ENCODE measurements at regions not wholly inside any gene's neighbourhood (a gene's known extent, or its start where the extent isn't known, plus 50 kb on each side); places are given as distances from the start of the nearest gene placed in this dataset.

DNA sequence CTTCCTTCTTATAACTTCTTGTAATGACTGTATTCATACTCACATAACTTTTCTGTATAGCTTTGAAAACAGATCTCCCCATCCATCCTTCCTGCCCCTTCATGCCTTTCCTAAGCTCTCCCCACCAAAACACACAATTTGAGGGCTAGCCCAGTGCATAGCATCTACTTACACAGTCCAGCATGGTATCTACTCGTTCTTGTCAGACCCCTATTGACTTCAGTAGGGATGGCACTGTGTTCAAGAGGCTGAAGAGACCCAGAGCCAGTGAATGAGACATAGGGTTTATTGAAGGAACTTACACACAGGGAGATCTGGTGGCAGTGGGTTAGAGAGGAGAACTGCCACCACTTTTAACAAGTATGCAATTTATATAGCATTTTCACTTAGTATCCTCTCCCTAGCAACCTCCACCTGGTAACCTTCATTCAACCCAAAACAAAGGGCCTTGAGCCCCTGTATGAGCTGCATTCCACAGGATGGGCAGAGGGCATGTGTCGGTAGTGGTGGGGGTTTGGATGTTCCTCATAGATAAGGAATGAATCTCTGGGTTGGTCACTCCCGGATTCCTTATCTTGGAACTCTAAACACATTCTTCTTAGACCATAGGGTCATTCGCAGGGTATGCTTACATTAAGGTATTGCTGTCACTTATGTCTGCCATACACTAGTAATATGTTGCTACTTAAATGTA lies 64.9 kb upstream of the GNG12 start:
- no peak for DNase-seq

DNA sequence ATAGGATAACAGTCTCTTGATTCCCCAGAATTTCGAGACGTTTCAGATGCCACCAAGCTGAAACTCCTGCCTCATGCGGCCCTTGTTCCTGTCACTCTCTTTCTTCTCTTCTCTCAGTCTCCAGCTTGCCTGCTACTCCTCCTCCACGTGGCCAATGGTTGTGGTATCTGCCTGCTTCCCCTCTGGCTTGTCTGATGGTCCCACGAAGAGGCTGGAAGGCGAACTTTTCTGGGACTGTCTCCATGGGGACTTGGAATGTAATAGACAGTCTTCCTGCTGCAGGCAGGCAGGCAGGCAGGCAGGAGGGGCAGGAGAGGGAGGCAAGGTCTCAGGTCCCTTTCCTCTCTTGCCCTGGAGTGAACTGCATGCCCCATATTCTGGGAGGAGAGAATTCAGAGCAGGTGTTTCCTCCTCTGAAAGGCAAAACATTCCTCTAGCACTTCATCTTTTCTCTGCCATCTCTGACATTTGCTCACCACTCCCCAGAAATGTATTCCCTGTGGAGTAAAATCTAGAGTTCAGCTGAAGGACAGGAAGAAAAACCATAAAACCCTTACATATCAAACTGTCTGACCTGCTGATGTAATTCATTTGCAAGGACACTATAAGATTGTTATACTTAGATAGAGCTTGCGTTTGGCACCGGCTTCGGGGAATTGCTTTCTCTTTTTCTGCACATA lies 64.1 kb upstream of the GNG12 start:
- no peak for DNase-seq

DNA sequence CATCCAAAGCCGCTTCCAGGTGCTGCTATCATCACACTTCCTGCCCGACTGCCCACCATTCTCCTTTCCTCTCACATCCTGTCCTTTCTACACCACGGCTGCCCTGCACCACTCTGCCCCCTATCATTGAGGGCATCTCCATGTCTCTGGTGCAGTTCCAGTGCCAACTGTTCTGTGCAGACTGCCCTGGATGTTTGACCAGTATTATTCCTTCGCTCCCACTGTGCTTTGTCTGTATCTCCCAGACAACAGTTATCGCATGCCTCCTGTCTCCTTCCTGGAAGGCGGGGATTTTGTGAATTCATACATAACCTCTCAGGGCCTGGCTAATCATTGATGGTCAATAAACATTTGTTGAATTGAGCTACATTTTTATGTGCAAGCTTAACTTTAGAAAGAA lies 63.6 kb upstream of the GNG12 start:
- DNase-seq = no peak

DNA sequence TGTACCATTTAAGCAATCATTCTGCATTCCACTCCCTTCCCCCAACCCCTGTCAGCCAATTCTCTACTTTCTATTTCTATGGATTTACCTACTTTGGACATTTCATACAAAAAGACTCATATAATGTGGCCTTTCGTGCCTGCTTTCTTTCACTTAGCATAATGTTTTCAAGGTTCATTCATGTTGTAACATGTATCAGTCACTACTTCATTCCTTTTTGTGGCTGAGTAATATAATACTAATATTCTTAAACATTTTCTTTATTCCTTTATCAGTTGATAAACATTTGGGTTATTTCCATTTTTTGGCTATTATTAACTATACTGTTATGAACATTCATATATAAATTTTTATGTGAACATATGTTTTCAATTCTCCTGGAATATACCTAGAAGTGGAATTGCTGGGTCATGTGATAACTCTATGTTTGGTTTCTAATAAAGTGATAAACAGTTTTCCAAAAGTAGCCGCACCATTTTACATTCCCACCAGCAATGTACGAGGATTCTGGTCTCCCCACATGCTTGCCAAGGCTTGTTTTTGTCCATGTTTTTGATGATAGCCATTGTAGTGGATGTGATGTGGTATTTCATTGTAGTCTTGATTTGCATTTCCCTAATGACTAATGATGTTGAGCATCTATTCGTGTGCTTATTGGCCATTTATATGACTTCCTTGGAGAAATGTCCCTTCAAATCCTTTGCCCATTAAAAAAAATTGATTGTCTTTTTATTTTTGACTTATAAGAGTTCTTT lies 61.9 kb upstream of the GNG12 start:
- DNase-seq = no peak

DNA sequence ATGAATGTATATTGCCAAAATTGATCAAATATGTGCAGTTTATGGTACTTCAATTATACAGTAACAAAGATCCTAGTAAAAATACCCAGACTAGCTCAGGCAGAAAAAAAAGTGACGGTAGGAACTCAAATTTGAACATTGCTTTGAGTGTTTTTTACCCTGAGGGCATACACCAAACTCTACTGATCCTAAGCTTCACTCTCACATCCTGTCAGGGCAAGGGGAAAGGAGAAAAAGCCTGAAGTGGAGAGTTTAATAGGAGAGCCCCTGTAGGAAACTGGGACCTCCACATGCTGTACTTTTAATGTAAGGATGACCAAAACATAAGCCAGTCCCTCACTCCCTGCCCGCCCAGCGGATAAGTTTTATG lies 59.8 kb upstream of the GNG12 start:
- DNase-seq = no peak

DNA sequence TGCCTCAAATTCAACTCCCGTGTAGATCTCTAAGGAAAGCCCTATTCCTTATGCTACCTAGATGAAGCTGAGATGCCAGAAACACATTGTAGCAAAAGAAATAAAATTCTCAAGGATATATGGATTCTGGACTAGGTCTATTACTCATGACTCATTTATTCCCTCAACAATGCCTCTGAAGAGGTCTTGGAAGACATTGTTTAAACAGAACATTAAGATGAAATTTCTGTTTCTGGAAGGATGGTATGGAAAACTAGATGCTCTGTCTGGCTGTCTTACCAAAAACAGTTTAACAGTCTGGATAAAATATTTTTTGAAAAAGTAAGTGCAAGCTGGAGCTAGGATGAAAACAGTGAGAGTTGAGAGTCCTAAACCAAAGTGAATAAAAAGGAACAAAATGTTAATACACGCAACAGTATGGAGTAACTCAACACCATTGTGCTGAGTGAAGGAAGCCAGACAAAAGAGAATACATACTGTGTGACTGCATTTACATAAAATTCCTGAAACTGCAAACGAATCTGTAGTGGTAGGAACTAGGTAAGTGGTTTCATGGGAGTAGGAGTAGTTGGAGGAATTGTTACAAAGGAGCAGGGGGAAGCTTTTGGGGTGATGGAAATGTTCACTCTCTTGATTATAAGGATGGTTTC lies 59.3 kb upstream of the GNG12 start:
- no peak for DNase-seq

DNA sequence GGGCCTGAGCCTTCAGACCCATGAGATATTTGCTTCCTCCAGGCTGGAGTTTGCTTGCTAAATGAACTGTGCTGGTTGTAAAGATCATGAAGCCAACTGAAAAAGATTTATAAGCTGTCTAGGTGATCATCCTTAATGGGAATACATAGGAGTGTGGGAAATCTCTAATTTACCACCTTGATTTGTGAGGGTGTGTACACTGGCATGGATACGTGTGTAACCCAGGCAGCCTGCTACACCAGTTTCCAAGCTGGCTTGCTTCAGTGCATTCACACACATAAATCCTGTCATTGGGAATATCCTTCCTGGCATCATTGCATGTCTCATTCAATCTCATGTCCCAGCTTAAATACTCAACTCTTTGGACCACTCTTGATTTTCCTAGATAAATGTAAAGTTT lies 57.6 kb upstream of the GNG12 start:
- no peak for DNase-seq

DNA sequence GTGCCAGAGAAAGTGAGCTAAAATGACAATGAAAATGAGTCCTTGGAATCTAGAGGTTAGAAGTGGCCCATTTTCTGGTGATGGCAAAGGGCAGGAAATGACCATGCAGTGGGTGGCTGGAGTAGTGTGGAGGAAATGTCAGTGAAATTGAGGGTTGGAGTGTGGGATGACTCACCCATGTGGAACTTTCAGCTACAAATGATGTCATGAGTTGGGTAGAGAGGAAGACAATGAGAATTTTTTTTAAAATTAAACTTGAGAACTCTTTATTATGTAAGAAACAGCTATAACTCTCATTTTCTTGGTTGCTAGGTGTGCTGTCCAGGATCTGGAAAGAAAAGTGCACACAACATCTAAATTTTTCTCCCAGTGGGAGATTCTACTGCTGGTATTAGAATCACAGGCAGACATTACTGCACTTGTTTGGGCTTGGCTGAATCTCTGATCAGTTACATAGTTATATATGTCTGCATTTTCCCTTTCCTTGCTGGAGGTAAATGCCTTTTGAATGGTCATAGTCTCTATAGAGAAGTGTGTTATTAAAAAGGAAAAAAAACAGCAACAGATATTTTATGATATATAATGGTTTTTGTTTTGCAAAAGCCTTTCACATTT lies 56.8 kb upstream of the GNG12 start:
- DNase-seq = peak; percentile 80

DNA sequence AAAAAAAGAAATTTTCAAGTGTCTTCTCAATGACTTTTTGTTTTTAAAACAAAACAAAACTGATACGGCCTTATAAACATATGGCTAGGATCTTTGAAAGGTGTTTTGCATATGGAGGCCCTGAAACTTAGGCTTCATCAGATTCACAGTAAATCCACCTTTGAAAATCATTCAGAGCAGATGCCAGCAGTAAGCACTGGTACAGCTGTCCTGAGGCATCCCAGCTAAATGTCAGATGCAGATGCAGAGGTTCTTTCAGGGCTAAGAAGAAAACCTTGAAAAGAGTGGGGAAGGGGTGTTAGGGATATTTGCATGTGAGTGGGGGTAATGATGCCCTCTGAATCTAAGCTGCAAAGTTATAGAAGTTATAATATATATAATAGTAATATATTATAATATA lies 56.2 kb upstream of the GNG12 start:
- no peak for DNase-seq

DNA sequence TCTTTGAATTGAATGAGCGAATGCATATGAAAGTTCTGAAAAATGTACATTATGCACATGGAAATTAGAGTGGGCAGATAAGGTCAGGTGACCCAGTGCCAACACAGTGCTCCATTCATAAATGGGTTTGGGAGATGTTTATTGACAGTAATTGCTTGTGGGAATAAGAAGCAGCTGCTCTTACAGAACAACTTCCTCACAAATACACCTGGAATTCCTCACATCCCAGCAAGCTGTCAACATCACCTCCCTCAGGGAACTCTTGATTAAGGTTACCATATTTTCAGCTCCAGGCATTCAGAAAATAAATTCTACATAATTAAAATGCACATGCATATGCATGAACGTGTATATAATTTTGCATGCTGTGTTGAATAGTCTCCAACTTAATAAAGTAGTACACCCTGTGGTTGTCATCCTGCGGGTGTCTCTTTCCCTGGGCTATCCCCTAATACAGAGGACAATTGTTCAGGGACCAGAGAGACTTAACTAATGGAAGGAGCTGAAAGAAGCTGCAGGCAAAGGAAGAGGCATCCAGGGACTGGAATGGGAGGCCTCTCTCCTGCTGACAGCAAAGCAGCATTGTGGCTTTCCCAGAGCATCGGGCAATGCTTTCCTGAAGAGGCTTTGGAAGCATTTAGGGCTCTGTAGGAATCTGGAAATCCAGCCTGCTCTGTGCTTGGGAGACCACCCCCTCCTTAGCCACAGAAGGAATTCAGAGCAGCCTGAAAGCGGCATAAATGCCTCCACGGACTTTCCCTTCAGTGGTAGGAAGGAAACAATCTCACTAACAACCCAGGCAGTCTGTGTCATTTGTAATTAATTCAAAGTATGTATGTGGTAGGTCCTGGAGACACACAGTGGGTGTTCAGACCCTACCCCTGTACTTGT lies 55.2 kb upstream of the GNG12 start:
- no peak for DNase-seq

DNA sequence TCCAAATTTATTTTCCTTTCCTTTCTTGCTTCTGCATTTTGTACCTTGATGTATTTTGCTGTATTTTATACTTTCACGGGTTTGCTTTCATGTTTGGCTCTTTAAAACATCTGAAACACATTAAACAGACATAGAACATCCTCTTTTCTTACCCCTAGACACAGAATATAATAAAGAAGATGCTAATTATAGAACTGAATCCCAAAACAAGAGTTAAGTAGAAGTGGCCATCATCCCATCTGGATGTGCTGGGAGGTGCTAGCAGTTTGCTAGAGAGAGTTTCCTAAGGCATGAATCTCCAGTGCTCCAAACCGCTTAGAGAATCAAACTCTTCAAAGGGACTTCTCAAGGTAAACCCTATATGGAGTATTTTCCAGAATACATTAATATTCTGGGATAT lies 53.9 kb upstream of the GNG12 start:
- DNase-seq = no peak

DNA sequence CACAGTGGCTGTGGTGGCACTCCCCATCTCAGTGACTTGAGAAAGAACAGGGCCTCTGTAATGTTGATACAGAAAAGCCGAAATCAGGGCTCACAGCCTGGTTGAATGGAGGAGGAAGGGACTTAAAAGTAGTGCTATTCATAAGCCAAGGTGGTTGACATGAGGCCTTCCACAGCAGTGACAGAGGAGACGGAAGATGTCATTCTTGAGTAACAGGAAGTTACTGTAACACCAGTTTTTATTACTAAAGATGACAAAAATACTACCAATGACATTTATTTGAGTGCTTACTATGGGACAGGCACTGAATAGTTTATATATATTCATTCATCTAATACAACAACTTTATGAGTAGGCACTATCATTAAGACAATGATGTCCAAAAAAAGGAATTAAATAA lies 52.8 kb upstream of the GNG12 start:
- DNase-seq = peak; percentile 50

DNA sequence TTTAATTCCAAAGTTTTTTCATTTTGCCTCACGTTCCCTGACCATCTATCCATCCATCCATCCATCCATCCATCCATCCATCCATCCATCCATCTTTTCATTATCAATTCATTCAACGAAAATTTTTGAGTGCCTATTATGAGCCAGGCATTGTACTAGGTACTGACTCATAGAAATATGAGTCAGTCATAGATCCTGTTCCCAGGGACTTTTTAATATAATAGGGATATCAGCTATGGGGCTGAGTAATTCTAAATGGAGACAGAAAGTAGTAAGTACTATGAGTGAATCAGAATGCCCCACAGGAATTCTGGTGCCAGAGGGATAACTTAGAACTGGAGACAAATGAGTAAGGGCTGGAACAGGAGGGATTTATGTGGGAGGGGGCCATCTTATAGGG lies 49.8 kb upstream of the GNG12 start:
- DNase-seq = no peak
